ENCODE measurements at regions not wholly inside any gene's neighbourhood (a gene's known extent, or its start where the extent isn't known, plus 50 kb on each side); places are given as distances from the start of the nearest gene placed in this dataset.

- H3K27me3 ChIP-seq (ENCODE audit: control insufficient read depth in 1 of 2, insufficient read depth in 2 of 2, low read length in 2 of 2), result peaks cover 0 to 2% of the 10 kb centered on the region in 2 experiments
- intact Hi-C loops (cut with DNase I, micrococcal nuclease), result no loop called here
Measured at GRCh38 chr11:15616130-15617105, 501.7 kb downstream of the INSC start.

DNA sequence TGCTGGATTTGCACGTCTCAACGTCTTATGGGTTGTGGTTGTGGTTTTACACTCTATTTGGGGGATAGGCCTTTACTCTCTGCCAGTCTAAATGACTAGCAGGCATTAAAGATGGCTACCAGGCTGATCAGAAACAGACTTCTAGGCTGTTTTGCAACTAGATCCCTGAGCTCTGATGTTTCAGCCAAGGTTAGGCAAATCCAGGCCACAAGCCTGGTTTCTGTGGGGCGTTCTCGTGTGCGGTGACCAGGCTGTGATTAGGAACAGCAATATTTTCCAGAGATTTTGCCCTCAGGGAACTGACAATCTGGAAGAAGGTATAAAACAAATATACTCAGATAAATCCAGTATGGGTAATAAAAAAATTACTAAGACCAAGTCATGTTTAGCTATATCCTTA is 502.4 kb downstream of the INSC start:
- Mint-ChIP-seq H3K4me1 (ENCODE audit: low read depth) (no peaks in the 10 kb centered on the region), H3K36me3 (ENCODE audit: low read depth) (no peaks in the 10 kb centered on the region), H3K27me3 (peaks cover 4% of the 10 kb centered on the region), H3K27ac (no peak overlapping the region), H3K4me3 (no peak overlapping the region), H3K9me3 (no peaks in the 10 kb centered on the region)
- no peaks in the 10 kb centered on the region for H3K9me3 ChIP-seq (ENCODE audit: control insufficient read depth in 1 of 2, insufficient read depth in 1 of 2, low read length in 2 of 2)
- H3K36me3 ChIP-seq (ENCODE audit: insufficient read depth, low read length), result no peaks in the 10 kb centered on the region
- H3K4me1 ChIP-seq (ENCODE audit: insufficient read depth, low read length), result no peaks in the 10 kb centered on the region
- ATAC-seq (ENCODE audit: poor library complexity), result no peak
- H3K27me3 ChIP-seq (ENCODE audit: control insufficient read depth in 1 of 2, insufficient read depth in 2 of 2, low read length in 2 of 2), result peaks cover 0 to 2% of the 10 kb centered on the region in 2 experiments
- no peak overlapping the region for H3K27ac ChIP-seq (ENCODE audit: low read depth in 1 of 2, low read length in 2 of 2)
- TF ChIP-seq, protein P1, sequence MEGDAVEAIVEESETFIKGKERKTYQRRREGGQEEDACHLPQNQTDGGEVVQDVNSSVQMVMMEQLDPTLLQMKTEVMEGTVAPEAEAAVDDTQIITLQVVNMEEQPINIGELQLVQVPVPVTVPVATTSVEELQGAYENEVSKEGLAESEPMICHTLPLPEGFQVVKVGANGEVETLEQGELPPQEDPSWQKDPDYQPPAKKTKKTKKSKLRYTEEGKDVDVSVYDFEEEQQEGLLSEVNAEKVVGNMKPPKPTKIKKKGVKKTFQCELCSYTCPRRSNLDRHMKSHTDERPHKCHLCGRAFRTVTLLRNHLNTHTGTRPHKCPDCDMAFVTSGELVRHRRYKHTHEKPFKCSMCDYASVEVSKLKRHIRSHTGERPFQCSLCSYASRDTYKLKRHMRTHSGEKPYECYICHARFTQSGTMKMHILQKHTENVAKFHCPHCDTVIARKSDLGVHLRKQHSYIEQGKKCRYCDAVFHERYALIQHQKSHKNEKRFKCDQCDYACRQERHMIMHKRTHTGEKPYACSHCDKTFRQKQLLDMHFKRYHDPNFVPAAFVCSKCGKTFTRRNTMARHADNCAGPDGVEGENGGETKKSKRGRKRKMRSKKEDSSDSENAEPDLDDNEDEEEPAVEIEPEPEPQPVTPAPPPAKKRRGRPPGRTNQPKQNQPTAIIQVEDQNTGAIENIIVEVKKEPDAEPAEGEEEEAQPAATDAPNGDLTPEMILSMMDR (IDR thresholded peaks at IDR 0.05), result no peak
- POLR2A ChIA-PET, result no interaction called here
- no peak for DNase-seq
- H3K4me3 ChIP-seq (ENCODE audit: low read length), result no peak overlapping the region
- CTCF ChIA-PET, result no interaction called here
- intact Hi-C loops (cut with DNase I, micrococcal nuclease), result no loop called here

More at GRCh38 chr11:15616130-15617105, 501.7 kb downstream of the INSC start:
- Histone ChIP-seq H3K4me1 (ENCODE audit: insufficient read depth, low read length) (no peaks in the 10 kb centered on the region), H3K27ac (ENCODE audit: low read depth in 1 of 2, low read length in 2 of 2) (no peak overlapping the region), H3K36me3 (ENCODE audit: insufficient read depth, low read length) (no peaks in the 10 kb centered on the region), H3K9me3 (ENCODE audit: control insufficient read depth in 1 of 2, insufficient read depth in 1 of 2, low read length in 2 of 2) (no peaks in the 10 kb centered on the region), H3K4me3 (ENCODE audit: low read length) (no peak overlapping the region)
- ChIA-PET CTCF (no interaction called here), POLR2A (no interaction called here)
- H3K4me3 Mint-ChIP-seq, result no peak overlapping the region
- no peaks in the 10 kb centered on the region for H3K36me3 Mint-ChIP-seq (ENCODE audit: low read depth)
- DNase-seq, result no peak
- no peak for ATAC-seq (ENCODE audit: poor library complexity)
- TF ChIP-seq, protein P1 (IDR thresholded peaks at IDR 0.05), result no peak
- H3K27ac Mint-ChIP-seq, result no peak overlapping the region
- no peaks in the 10 kb centered on the region for H3K4me1 Mint-ChIP-seq (ENCODE audit: low read depth)
- no peaks in the 10 kb centered on the region for H3K9me3 Mint-ChIP-seq
- peaks cover 8% of the 10 kb centered on the region for H3K27me3 Mint-ChIP-seq

GRCh38 chr11:15618583-15619032 is 503.9 kb downstream of the INSC start:
- Histone ChIP-seq H3K27ac (ENCODE audit: low read depth in 1 of 2, low read length in 2 of 2) (no peak overlapping the region), H3K27me3 (ENCODE audit: control insufficient read depth in 1 of 2, insufficient read depth in 2 of 2, low read length in 2 of 2) (peaks cover 0 to 2% of the 10 kb centered on the region in 2 experiments), H3K4me1 (ENCODE audit: insufficient read depth, low read length) (no peaks in the 10 kb centered on the region), H3K36me3 (ENCODE audit: insufficient read depth, low read length) (no peaks in the 10 kb centered on the region), H3K9me3 (ENCODE audit: control insufficient read depth in 1 of 2, insufficient read depth in 1 of 2, low read length in 2 of 2) (no peaks in the 10 kb centered on the region), H3K4me3 (ENCODE audit: low read length) (no peak overlapping the region)
- ATAC-seq (ENCODE audit: poor library complexity) (no peak), DNase-seq (no peak)
- H3K36me3 Mint-ChIP-seq (ENCODE audit: low read depth), result no peaks in the 10 kb centered on the region
- intact Hi-C loops (cut with DNase I, micrococcal nuclease), result no loop called here
- H3K27me3 Mint-ChIP-seq, result peaks cover 3% of the 10 kb centered on the region
- no peaks in the 10 kb centered on the region for H3K4me1 Mint-ChIP-seq (ENCODE audit: low read depth)
- ChIA-PET CTCF (no interaction called here), POLR2A (no interaction called here)
- no peak overlapping the region for H3K4me3 Mint-ChIP-seq
- TF ChIP-seq, protein P1 (IDR thresholded peaks at IDR 0.05), result no peak
- H3K9me3 Mint-ChIP-seq, result no peaks in the 10 kb centered on the region
- H3K27ac Mint-ChIP-seq, result no peak overlapping the region
